PC-3 (cell line): ENCODE measurements at regions not wholly inside any gene's neighbourhood (a gene's known extent, or its start where the extent isn't known, plus 50 kb on each side); places are given as distances from the start of the nearest gene placed in this dataset.

Experiments
- ATAC-seq: fragments of 200-7000 bp; cut with Tn5 transposase; 2 replicates; pipeline ENCODE4 v1.9.1; 2020; ENCODE audit warnings: mild to moderate bottlenecking, moderate library complexity
- BruUV-seq: library from RNA; stranded (reverse); fragments of 400-500 nt; replicated peaks from 2 replicates; lab custom pipeline; 2021; lab: Mats Ljungman, UMichigan
- CTCF ChIA-PET: fragments of 300-600 bp; sonication (Branson Sonifier 250); formaldehyde crosslinking; loops from one replicate; lab custom pipeline; 2022; ENCODE audit warnings: antibody characterized with exemption; lab: Charles Lee
- POLR2A ChIA-PET: fragments of 300-600 bp; sonication (Branson Sonifier 250); formaldehyde crosslinking; loops from one replicate; lab custom pipeline; 2022; ENCODE audit warnings: antibody characterized with exemption; ENCODE audit not compliant: unreplicated experiment; lab: Charles Lee
- DNase-seq: peaks from one replicate; pipeline ENCODE4 v3.0.0-alpha.2; 2015
- H2AFZ ChIP-seq: fragments of 300-600 bp; sonication (generic); 2 replicates; pipeline ENCODE4 v1.6.0; 2016; ENCODE audit warnings: antibody characterized with exemption, low read length
- H3F3A ChIP-seq: fragments of 300-600 bp; sonication (generic); one replicate; pipeline ENCODE4 v1.6.0; 2017; ENCODE audit warnings: antibody characterized with exemption, low read length, control low read depth, mild to moderate bottlenecking; ENCODE audit not compliant: unreplicated experiment
- H3K27ac ChIP-seq: fragments of 300-600 bp; sonication (generic); 2 replicates; pipeline ENCODE4 v1.5.1; 2016; ENCODE audit warnings: mild to moderate bottlenecking, low read length
- H3K27me3 ChIP-seq: fragments of 300-600 bp; sonication (generic); 2 replicates; pipeline ENCODE4 v1.6.1; 2016; ENCODE audit warnings: low read length, mixed read lengths
- H3K36me3 ChIP-seq: fragments of 300-600 bp; sonication (generic); 2 replicates; pipeline ENCODE4 v1.6.1; 2016; ENCODE audit warnings: low read depth, mixed run types, low read length, mixed read lengths
- H3K4me1 ChIP-seq: fragments of 300-600 bp; sonication (generic); 2 replicates; pipeline ENCODE4 v1.5.1; 2016; ENCODE audit warnings: low read length; ENCODE audit not compliant: insufficient read depth
- H3K4me2 ChIP-seq: fragments of 300-600 bp; sonication (generic); 2 replicates; pipeline ENCODE4 v1.6.0; 2016; ENCODE audit warnings: low read length
- H3K4me3 ChIP-seq: fragments of 300-600 bp; sonication (generic); 2 replicates; pipeline ENCODE4 v1.5.1; 2016; ENCODE audit warnings: mild to moderate bottlenecking, low read length, mixed read lengths
- H3K79me2 ChIP-seq: fragments of 300-600 bp; sonication (generic); 2 replicates; pipeline ENCODE4 v1.6.1; 2017; ENCODE audit warnings: low read length, mixed read lengths
- H3K9ac ChIP-seq: fragments of 300-600 bp; sonication (generic); 2 replicates; pipeline ENCODE4 v1.6.0; 2016; ENCODE audit warnings: mild to moderate bottlenecking, low read length
- H3K9me2 ChIP-seq: fragments of 300-600 bp; sonication (generic); replicated peaks from 2 replicates; pipeline ENCODE4 v1.6.1; 2016; ENCODE audit warnings: mixed run types, low read length, mixed read lengths
- H3K9me3 ChIP-seq: fragments of 300-600 bp; sonication (generic); 2 replicates; pipeline ENCODE4 v1.6.1; 2016; ENCODE audit warnings: low read length, mixed read lengths
- H4K20me1 ChIP-seq: fragments of 300-600 bp; sonication (generic); 2 replicates; pipeline ENCODE4 v1.6.1; 2016; ENCODE audit warnings: low read length, mixed read lengths
- CTCF ChIP-seq: fragments of 300-600 bp; sonication (generic); conservative IDR thresholded peaks from 2 replicates; pipeline ENCODE4 v1.5.1; 2017; ENCODE audit warnings: antibody characterized with exemption, low read depth, mild to moderate bottlenecking, low read length
- EZH2 ChIP-seq: fragments of 300-600 bp; sonication (generic); IDR thresholded peaks from one replicate; pipeline ENCODE4 v1.6.1; 2017; ENCODE audit warnings: antibody characterized with exemption, mild to moderate bottlenecking, low read length; ENCODE audit not compliant: unreplicated experiment
- EZH2phosphoT487 ChIP-seq: fragments of 300-600 bp; sonication (generic); IDR thresholded peaks from 2 replicates; pipeline ENCODE4 v1.6.1; 2018; ENCODE audit warnings: mild to moderate bottlenecking, antibody characterized with exemption, low read length, borderline replicate concordance
- intact Hi-C: fragments of 100-400 bp; cut with micrococcal nuclease; formaldehyde crosslinking; loops from 2 replicates; pipeline ENCODE4 v1.9.0; 2023

DNA sequence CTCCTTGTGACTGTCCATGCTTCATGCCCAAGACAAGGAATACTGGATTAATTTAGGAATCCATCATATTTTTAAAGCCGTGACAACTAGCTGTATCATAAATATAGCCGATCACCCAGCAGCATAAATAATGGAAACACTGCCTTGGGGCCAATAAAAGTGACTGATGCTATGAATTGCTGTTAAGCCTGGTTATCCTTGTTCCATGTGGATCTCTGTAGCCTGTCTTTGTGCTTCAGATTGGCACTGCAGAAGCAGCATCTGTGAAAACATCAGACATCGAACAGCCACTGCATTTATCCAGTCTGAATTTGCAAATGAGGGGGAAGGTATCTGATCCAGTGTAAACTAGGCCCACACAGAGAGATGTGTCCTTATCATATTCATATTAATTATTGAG, 1181.8 kb downstream of the SORCS1 start:
- Histone ChIP-seq H3K36me3 (no peaks in the 10 kb centered on the region), H3K4me2 (no peak overlapping the region), H3F3A (no peaks in the 10 kb centered on the region), H3K27me3 (no peaks in the 10 kb centered on the region), H3K4me3 (no peak overlapping the region), H4K20me1 (no peaks in the 10 kb centered on the region), H3K27ac (no peak overlapping the region), H3K9me3 (no peaks in the 10 kb centered on the region), H2AFZ (no peak overlapping the region), H3K9ac (no peak overlapping the region), H3K79me2 (no peaks in the 10 kb centered on the region), H3K4me1 (no peaks in the 10 kb centered on the region), H3K9me2 (no peaks in the 10 kb centered on the region)
- intact Hi-C loops = no loop called here
- TF ChIP-seq CTCF = no peak
- POLR2A ChIA-PET = no interaction called here
- no peak for ATAC-seq
- no TSS peak for BruUV-seq
- CTCF ChIA-PET = no interaction called here
- no peak for DNase-seq

DNA sequence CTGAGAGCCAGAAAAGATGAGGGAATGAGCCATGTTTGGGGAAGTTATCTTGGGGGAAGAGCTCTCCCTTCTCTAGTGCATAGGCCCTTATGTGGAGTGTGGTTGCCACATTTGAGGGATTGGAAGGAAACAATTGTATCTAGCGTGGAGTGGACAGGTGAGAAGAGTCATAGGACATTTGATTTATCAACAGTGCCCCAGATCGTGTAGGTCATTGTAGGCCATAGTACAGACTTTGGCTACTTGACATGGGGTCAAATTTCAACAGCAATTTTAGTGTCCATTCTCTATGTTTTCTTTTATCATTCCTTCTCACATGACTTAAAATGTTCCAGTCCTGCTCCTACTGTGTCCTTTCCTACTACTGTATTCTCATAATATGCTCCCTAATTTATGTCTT, 1182.8 kb downstream of the SORCS1 start:
- Histone ChIP-seq H3K9me2 (no peaks in the 10 kb centered on the region), H3F3A (no peaks in the 10 kb centered on the region), H3K9me3 (no peaks in the 10 kb centered on the region), H3K4me1 (no peaks in the 10 kb centered on the region), H3K79me2 (no peaks in the 10 kb centered on the region), H4K20me1 (no peaks in the 10 kb centered on the region), H2AFZ (no peak overlapping the region), H3K27ac (no peak overlapping the region), H3K9ac (no peak overlapping the region), H3K36me3 (no peaks in the 10 kb centered on the region), H3K4me3 (no peak overlapping the region), H3K27me3 (no peaks in the 10 kb centered on the region), H3K4me2 (no peak overlapping the region)
- ChIA-PET CTCF (no interaction called here), POLR2A (no interaction called here)
- TF ChIP-seq EZH2 = no peak
- TF ChIP-seq EZH2phosphoT487 = no peak
- no peak for TF ChIP-seq CTCF
- intact Hi-C loops = no loop called here
- no peak for DNase-seq
- BruUV-seq = no TSS peak
- no peak for ATAC-seq

GRCh38 chr10:105974803-105975456, 1189.6 kb downstream of the SORCS1 start:
- POLR2A ChIA-PET = no interaction called here
- intact Hi-C loops = no loop called here
- DNase-seq = peak; percentile 57
- Histone ChIP-seq H4K20me1 (no peaks in the 10 kb centered on the region), H3K36me3 (no peaks in the 10 kb centered on the region), H3K4me3 (peak overlapping the region; percentile 68), H3K4me1 (peaks cover 4% of the 10 kb centered on the region; the same call in 1 of the 2 replicates), H3K9me2 (no peaks in the 10 kb centered on the region), H3K9me3 (no peaks in the 10 kb centered on the region), H2AFZ (peak overlapping the region; percentile 81), H3K4me2 (peak overlapping the region; percentile 83), H3K9ac (no peak overlapping the region), H3K27ac (no peak overlapping the region), H3K27me3 (no peaks in the 10 kb centered on the region), H3K79me2 (no peaks in the 10 kb centered on the region), H3F3A (no peaks in the 10 kb centered on the region)
- CTCF ChIA-PET = interaction anchor here (0.6 kb wide), 2 partner anchors 156 to 1571 kb away, joined by 3 to 8 read pairs; no protein-coding TSS in a partner anchor
- 0 out of 2 replicates have a peak, but pooled peaks have one; percentile 49 for ATAC-seq
- BruUV-seq = no TSS peak
- TF ChIP-seq CTCF (peak; percentile 72), EZH2phosphoT487 (no peak)
